Activated CD4-positive, alpha-beta T cell treated with anti-CD3 and anti-CD28 coated beads, Interleukin-2, amount 50 U/mL, for 48 hours (primary cell): ENCODE measurements at regions not wholly inside any gene's neighbourhood (a gene's known extent, or its start where the extent isn't known, plus 50 kb on each side); places are given as distances from the start of the nearest gene placed in this dataset.

Source experiments
- DNase-seq, 2 experiments: peaks; one replicate each; pipeline ENCODE4 v3.0.0-alpha.2; 2020

- DNase-seq = no peak
Observed at GRCh38 chr2:573805-574392, 103.3 kb downstream of the TMEM18 start.

DNA sequence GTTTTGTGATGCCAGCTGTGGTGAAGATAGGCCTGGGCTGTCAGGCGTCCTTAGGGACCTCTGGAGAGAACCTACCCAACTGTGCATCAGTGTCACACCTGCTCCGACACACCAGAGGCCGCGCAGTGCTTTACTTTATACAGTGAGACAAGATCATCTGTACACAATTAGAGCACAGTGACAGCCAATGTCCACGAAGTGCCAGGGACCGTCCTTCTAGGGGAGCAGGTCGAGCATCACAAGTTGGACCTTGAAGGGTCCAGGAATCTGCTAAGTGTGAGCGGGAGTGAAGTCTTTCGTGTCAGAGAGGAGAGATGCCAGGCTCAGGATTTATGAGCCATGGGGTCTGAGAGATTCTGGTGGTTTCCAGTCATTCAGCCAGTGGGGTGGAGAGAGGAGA, 104.2 kb downstream of the TMEM18 start:
- no peak for DNase-seq

DNA sequence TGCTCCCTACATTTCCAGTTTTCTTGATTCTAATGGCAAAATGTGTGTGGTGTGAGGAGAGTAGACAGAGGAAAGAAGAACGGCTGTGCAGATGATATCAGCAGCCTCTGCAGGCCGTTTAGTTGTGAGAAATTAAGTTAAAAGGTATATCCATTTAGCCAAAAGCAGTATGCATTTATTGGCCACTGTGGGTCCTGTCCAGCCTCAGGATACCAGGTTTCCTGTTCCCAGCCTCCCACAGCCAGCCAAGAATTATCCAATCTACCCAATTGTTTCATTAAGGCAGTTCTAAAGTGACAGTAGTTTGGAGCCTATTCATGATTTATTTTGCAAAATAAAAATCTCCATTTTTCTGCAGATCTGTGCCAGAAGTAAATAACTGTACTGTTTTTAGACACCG, 107.5 kb downstream of the TMEM18 start:
- no peak for DNase-seq

- DNase-seq = no peak
Observed at GRCh38 chr2:568639-569235, 108.5 kb downstream of the TMEM18 start.

GRCh38 chr2:567865-568638, 109.2 kb downstream of the TMEM18 start:
- DNase-seq = no peak

- DNase-seq = no peak
Observed at GRCh38 chr2:567496-567864, 109.7 kb downstream of the TMEM18 start.

DNA sequence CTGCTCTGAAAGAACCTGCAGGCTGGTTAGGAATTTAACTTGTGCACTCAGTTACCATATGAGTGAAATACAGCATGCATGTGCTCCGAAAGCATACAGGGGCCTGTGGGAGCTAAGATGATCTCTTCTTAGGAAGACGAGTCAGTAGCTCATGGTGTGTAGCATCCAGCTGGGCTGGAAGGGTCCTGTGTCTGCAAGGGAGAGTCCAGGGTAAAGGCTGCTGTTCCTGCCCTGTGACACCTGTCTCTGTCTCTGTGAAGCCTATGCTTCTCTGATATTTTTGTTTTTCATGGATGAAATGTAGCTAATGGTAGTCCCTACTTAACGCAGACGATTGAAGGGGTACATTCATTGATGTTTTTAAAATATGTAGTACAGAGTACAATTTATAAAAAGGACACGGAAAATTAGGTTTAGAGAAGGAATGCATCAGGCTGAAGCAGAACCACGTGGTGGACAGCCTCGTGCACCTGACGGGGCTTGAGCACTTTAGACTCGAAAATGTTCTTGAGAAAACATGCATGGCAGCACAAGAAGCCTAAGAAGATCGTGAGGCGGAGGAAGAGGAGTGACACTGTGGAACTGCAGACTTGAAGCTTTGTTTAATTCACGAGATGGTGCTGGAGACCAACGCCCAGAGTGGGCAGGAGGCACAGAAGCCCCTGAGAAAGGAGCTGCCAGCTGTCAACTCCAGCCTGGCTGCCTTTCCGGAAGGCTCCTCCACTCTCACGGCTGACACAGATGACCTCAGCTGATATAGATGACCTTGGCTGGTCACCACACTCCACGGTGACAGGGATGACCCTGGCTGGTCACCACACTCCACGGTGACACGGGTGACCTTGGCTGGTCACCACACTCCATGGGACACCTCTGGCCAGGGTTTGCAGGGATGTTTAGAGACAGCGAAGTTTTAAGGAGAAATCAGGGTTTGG, 110.6 kb downstream of the TMEM18 start:
- DNase-seq = no peak

DNA sequence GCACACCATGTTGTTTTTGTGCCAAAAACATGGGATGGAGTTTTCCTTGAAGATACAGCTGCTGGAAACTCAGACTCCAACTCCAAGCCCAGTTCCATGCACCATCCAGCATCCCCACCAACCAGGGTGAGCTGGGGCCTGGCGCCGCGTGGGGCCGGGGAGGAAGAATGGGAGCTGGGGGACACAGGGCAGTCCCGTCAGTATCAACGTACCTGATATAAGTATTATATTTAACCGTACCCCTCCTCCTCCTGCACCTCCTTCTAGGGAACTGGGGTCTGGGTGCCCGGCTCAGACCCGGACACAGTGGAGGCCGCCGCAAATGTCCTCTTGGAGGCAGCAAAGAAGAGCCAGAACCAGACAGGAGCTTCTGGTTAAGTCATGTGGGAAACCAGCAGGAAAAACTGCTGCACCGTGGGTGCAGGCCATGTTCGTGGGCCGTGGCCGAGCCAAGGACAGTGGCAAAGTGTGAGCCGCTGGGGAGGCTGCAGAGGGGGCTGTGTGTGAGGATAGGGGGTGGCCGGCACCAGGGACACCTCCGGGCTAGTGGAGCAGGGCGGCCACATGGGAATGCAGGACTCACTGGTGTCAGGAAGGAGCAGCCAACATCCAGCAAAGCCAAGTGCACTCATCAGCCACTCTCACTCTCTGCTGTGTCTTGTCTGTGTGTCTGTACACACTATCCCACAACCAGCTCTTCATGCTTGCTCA, 112.6 kb downstream of the TMEM18 start:
- DNase-seq = no peak

GRCh38 chr2:563512-563911, 113.7 kb downstream of the TMEM18 start:
- no peak for DNase-seq

GRCh38 chr2:562391-563364, 114.5 kb downstream of the TMEM18 start:
- no peak for DNase-seq

GRCh38 chr2:558879-559278, 118.3 kb downstream of the TMEM18 start:
- DNase-seq = no peak

- no peak for DNase-seq
Observed at GRCh38 chr2:558302-558642, 118.9 kb downstream of the TMEM18 start.

- no peak for DNase-seq
Observed at GRCh38 chr2:557635-558301, 119.4 kb downstream of the TMEM18 start.

GRCh38 chr2:556485-556884, 120.7 kb downstream of the TMEM18 start:
- DNase-seq = no peak

GRCh38 chr2:555164-555922, 121.9 kb downstream of the TMEM18 start:
- no peak for DNase-seq

DNA sequence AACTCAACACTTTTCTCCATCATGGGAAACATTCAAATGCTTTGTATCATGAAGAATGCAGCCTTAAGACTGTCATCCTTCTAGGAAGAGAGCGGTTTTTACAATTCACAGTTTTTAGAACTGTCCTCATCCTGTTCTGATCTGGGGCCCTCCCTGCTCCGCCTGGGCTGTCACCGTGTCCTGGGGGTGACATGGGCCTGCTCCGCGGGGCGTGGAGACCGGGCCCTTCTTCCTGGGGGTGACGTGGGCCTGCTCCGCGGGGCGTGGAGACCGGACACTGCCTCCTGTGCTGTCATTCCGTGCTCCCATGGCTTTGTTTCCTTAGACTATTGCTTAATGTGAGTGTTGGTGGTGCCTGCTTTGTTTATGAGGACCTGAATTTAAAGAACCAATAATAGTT, 122.8 kb downstream of the TMEM18 start:
- DNase-seq = no peak

DNA sequence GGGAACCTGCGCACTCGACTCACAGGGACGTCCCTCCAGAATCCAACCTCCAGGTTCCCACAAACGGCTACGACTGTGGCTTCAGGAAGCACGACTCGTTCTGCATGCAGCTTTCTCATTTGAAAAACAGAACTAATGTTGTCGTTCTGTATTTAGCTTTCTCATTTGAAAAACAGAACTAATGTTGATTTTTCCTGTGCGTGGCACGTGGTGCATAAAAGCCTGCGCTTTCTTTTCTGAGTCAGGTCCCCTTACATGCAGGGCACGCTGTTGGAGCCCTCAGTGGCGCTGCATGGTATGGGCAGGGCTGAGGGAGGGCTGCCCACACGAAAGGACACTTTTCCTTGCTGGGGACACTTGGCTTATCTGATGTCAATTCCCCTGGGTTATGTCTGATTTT, 124.3 kb downstream of the TMEM18 start:
- no peak for DNase-seq

DNA sequence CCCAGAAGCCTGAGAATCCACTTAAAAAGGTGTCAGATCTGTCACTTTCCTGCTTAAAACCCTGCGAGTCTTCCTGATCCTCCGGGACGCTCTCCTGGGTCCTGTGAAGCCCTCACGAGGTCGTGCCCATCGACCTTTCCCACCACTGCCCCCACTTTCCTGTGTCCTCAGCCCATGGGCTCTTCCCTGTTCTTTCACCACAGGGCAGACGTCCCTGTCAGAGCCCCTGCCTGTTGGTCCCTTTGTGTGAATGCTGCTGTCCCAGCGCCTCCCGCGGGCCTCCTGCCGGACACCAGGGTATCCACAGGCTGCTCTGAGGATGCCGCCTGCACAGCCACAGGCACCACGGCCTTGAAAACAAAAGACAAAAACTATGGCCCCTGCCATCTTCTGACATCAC, 125.6 kb downstream of the TMEM18 start:
- no peak for DNase-seq

- DNase-seq = no peak
Observed at GRCh38 chr2:550860-551567, 126.2 kb downstream of the TMEM18 start.
